ENCODE measurements at regions not wholly inside any gene's neighbourhood (a gene's known extent, or its start where the extent isn't known, plus 50 kb on each side); places are given as distances from the start of the nearest gene placed in this dataset.

GRCh38 chr4:157880761-157881160 lies 292.1 kb downstream of the GASK1B start:
- no peak for DNase-seq

GRCh38 chr4:157854819-157855218 lies 318.0 kb downstream of the GASK1B start:
- DNase-seq, result no peak

DNA sequence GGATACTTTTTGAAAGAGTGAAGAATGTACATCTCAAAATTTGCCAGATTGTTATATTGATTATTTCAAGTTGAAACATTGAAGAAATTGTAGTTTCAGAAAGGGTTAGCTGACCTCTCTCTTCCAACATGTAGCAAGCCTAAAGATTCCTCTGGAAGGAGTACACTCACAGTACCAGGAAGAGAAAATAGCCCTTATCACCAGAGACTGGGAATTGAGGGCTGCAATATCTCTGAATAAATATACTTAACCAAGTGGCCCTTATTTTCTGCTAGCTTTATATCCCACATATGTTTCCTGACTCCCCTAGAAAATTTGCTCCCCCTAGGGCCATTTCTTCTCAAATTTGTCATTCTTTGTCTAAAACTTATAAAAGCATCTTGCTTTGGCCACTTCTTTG lies 332.2 kb downstream of the GASK1B start:
- no peak for DNase-seq

- no peak for DNase-seq
Observed at GRCh38 chr4:157840034-157840433, 332.8 kb downstream of the GASK1B start.

DNA sequence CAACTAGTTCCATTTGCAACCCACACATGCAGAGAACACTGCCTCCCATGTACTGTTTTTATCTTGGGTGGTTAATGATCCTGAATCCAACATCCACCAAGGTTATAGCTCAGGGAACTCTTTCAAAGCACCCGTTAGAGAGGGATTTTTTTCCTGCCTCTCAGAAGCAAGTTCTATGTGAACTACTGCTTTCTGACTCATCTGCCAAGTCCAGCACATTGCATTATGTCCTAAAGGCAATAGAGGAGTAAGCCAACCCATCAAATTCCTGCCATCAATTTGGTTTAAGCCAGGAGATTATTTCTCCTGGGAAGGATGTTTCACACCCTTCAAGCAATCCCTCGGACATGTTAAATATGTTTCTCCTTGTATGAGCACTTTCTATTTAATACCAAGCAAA lies 334.5 kb downstream of the GASK1B start:
- no peak for DNase-seq

DNA sequence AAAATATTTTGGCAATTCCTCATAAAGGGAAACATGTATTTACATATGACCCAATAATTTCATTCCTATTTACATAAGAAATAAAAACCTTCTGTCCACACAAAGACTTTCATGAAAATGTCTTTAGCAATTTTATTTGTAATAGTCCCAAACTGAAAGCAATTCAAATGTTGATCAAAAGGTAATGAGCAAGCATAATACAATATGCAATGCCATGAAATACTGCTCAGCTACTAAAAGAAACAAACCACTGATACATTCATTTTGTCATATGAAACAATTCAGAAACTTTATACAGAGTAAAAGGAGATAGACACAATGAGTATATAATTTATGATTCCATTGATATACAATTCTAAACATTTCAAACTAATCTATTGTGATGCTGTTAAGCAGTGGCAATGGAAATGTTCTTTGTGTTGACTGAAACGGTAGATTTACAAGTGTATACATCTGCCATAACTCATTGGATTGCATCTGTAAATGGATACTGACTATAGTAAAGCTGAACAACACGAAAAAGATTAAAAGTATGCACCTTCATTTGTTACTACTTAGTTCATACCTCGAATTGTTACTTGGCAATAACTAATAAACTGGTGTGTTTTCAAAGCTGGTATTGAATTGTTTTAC lies 335.6 kb downstream of the GASK1B start:
- no peak for DNase-seq

- no peak for DNase-seq
Observed at GRCh38 chr4:157832596-157832995, 340.2 kb downstream of the GASK1B start.

DNA sequence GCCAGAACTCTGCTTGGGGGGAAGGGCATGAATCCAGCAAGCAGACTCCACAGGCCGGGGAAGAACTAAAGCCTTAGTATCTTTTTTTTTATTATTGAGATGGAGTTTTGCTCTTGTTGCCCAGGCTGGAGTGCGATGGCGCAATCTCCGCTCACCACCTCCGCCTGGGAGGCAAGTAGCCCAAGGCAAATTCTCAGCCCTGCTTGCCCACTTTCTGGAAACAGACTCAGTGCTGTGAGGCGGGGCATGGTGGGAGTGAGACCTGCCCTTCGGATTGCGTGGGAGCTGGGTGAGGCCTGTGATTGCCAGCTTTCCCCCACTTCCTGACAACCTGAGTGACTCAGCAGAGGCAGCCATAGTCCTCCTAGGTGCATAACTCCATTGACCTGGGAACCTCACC lies 348.8 kb downstream of the GASK1B start:
- no peak for DNase-seq

DNA sequence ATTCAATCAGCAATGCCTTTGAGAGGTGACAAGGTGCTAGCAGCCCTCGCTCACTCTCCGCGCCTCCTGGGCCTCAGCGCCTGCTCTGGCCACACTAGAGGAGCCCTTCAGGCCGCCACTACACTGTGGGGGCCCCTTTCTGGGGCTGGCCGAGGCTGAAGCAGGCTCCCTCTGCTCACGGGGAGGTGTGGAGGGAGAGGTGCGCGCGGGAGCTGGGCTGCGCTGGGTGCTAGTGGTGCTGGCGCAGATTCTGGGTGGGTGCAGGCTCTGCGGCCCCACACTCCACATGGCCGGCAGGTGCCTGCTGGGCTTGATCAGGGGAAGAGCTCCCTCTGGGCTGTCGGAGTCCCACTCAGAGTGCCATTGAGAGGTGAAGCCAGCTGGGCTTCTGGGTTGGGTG lies 351.0 kb downstream of the GASK1B start:
- no peak for DNase-seq

- DNase-seq, result no peak
Observed at GRCh38 chr4:157819693-157820464, 352.9 kb downstream of the GASK1B start.

- no peak for DNase-seq
Observed at GRCh38 chr4:157818946-157819692, 353.7 kb downstream of the GASK1B start.

DNA sequence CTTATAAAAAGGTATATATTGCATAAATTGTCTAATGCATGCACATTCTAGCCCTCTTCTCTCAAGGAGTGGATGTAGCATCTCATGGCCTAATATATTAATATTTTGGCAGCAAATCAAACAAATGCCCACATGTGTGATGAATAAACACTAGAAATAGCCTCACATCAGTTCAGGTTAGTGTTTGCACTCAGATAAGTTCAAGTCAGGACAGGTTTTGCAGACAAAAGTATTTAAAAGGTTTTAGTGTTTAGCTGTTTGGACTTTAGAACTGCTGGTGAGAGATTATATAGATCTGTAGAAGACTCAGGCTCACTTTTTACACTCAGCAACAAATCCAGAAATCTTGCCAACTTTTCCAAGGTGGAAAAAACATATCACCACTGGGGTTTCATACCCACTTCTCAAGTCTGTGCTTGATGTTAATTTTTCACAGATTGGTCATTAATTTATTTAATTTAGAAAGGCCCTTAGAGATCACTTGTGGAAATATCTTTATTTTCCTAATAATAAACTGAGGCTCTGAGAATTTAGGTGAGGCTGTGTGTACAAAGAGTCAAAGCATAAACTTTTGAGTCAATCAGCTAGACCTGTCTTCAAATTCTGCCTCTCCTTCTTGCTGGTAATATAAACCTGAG lies 362.6 kb downstream of the GASK1B start:
- DNase-seq, result no peak

DNA sequence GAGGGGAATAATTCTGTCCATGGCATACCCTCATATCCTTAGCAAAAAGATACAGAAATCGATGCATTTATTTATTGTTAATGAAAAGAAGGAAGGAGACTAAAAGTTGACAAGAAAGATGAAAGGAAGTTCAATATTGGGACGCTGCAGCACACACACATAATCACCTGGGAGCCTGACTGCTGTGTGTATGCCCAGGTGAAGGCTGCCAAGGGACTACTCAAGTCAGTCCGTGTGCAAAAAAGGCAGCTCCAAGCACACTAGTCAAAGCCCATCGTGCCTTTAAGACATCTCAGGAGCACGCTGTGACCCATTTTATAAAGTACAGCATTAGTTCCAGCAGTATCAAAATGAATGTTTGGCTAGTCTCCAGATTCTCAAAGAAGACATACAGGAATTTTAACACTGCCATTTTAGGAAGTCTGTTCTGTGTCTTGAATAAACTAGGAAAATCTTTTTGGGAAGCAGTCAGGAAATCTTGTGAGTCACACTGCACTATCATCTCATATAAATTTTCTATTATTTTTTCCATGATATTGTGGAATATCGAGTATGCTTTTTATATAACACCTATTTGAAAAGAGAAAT lies 363.9 kb downstream of the GASK1B start:
- DNase-seq, result no peak

GRCh38 chr4:157806184-157806583 lies 366.6 kb downstream of the GASK1B start:
- DNase-seq, result no peak

DNA sequence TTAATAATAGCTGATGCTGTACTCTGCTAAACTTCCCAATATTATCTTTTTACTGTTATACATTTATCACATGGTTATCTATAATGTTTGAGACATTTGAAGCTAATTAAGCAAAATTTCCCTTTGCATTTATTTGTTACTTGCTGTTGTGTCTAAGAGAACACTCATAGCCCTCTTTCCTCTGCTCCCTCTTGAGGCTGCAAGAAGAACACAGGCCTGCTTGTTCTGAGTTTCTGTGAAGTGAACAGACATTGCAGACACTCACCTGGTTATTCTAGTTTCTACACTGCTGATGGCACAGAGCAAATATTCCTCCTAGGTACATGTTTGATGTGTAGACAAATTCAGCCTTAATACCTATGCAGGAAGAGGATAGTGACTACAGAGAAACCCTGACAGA lies 367.8 kb downstream of the GASK1B start:
- no peak for DNase-seq

GRCh38 chr4:157803845-157804521 lies 368.8 kb downstream of the GASK1B start:
- no peak for DNase-seq

DNA sequence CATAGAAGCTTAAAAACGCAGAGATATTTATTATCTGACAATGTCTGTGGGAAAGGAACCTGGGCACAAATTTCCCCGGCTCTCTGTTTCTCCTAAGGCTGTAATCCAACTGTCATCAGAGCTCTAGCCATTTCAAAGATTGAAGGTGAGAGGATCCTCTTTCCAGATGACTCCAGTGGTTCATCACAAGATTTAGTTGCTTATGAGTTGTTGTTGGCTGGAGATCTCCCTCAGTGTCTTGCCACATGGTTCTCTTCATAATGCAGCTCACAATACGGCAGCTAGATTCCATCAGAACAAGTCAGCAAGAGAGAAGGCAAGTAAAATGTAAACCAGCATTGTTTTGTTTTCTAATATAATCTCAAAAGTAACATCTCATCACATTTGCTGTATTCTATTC lies 369.4 kb downstream of the GASK1B start:
- DNase-seq, result no peak

DNA sequence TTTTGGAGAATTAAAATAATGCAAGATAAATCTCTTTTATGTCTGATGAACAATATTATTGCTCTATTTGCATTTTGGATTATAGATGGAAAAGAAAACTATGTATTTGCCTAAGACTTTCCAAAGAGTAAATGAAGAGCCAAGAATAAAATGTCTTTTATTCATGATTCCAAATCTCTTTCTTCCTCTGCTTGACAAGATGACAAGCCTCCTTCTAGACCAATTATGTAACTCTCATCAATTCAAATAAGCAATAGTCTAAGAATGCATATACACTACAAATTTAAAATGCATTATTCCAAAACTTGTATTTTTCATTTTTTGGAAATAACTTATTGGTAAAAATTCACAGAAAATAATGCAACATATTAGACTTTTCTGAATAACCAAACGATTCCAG lies 377.3 kb downstream of the GASK1B start:
- no peak for DNase-seq

GRCh38 chr4:157792716-157793115 lies 380.1 kb downstream of the GASK1B start:
- no peak for DNase-seq

- no peak for DNase-seq
Observed at GRCh38 chr4:157791236-157791635, 381.6 kb downstream of the GASK1B start.

- DNase-seq, result no peak
Observed at GRCh38 chr4:157787618-157788017, 385.2 kb downstream of the GASK1B start.

DNA sequence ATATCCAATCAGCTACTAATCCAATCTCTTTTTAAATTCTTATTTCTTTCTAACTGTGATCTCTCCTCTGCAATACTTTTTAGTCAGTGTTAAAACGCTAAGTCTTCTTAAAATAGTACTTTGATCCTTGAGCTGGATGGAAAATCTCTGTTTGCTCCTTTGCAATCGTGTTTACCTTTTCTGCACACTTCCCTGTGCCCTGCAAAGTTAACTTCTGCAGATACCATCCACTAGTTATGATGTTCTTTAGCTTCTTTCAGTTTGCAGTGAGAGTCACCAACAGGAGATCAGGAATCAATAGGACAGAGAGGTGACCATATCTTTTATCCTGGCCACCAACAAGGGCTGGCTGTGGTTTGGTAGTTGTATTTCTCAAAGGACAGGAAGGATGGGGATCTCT lies 391.5 kb downstream of the GASK1B start:
- DNase-seq, result no peak

Measured in suppressor macrophage (primary cell).